NCI-H2029 (cell line): ENCODE measurements at regions not wholly inside any gene's neighbourhood (a gene's known extent, or its start where the extent isn't known, plus 50 kb on each side); places are given as distances from the start of the nearest gene placed in this dataset.
"Not testable (repeated sequence)": the region's sequence is repeated elsewhere in the genome, so short reads cannot be mapped to it uniquely, and the experiment has no call there.

Source experiments
- DNase-seq: peaks from one replicate; lab custom pipeline; 2025; lab: John Stamatoyannopoulos, UW

DNA sequence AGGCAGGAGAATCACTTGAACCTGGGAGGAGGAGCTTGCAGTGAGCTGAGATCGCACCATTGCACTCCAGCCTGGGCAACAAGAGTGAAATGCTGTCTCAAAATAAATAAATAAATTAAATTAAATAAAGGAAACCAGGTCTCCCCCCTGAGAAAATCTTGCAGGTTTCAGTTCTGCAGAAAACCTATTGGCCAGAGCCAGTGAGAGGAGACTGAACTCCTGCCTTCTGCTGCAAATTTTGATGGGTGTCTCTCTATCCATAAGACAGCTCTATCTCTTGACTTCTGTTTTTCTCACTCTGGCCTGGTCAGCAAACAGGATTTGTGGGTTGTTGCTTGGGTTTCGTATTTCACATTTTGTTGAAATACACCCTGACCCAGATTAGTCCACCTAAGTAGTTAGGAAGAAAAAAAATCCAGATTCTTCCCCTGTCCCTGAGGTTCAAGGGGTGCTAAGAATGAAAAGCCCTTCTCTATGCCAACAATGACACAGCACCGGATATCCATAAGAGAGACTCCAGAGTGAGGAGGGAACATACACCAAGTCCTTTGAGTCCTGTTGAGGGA lies 86.7 kb upstream of the MAP4K4 start:
- DNase-seq, result no peak

DNA sequence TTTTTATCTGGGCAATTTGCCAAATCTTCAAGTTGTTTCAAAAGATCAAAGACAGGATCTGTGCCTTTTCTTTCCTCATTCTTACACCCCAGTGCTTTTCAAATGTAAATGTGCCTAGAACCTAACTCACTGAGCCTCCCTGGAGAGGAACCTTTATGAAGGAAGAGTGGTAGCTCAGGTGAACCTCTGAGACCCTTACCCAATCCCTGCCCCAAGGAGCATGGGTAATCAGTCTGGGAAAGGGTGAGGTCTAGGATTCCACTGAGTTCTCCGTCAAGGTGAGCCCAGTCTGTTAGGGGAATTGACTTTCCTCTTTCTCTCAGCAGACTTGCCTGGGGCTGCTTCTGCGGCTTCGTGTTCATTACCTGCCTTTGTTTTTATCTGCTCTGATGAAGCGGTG lies 88.1 kb upstream of the MAP4K4 start:
- DNase-seq, result no peak

DNA sequence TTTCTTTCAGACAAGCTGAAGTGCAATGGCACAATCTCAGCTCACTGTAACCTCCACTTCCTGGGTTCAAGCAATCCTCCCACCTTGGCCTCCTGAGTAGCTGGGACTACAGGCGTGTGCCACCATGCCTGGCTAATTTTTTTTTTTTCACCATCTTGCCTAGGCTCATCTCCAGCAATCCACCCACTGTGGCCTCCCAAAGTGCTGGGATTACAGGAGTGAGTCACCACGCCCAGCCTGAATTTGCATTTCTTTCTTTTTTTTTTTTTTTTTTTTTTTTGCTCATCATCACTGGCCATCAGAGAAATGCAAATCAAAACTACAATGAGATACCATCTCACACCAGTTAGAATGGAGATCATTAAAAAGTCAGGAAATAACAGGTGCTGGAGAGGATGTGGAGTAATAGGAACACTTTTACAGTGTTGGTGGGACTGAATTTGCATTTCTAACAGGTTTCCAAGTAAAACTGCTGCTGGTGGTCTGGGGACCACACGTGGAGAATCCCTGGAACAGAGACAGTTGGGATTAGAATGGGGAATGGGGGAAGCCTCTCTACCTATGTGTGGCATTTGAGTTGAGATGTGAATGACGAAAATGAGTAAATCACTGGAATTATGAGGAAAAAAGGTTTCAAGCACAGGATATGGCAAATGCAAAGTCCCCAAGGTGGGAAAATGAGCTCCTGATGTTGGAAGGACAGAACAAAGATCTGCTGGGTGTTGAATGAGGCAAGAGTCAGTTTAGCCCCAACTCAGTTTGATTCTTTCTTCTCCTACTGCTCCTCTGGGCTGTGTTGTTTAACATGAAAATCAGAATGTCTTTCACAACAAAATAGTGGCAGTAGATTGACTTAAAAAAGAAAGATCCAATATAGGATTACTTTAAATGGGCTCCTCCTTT lies 88.8 kb upstream of the MAP4K4 start:
- no peak for DNase-seq

GRCh38 chr2:101597347-101597944 lies 100.1 kb upstream of the MAP4K4 start:
- DNase-seq, result no peak

DNA sequence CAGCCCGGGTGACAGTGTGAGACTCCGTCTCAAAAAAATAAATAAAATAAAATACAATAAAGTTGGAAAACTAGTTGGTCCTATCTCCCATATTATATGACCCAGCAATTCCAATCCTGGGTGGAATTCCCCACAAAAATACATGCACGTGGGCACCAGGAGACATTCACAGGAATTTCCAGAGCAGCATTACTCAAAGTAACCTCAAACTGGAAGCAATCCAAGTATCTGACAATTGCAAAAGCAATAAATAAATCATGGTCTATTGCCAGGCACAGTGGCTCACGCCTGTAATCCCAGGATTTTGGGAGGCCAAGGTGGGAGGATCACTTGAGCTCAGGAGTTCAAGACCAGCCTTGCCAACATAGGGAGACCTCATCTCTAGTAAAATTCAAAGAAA lies 101.2 kb upstream of the MAP4K4 start:
- DNase-seq, result no peak

DNA sequence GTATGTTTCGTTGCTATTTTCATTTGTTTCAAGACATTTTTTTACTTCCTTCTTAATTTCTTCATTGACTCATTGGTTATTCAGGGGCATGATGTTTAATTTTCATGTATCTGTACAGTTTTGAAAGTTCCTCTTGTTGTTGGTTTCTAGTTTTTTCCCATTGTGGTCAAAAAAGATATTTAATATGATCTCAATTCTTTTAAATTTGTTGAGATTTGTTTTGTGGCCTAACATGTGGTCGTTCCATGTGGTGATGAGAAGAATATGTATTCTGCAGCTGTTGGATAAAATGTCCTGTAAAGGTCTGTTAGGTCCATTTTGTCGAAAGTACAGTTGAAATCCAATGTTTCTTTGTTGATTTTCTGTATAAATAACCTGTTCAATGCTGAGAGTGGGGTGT lies 110.3 kb upstream of the MAP4K4 start:
- DNase-seq, result no peak

DNA sequence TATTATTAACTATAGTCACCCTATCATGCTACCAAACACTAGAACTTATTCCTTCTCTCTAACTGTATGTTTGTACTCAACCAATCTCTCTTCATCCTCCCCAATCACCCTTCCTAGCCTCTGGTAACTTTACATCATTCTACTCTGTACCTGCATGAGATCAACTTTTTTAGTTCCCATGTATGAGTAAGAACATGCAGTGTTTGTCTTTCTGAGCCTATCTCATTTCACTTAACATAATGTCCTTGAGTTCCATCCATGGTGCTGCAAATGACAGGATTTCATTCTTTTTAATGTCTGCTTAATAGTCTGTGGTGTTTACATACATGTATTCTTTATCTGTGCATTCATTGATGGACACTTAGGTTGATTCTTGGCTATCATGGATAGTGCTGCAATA lies 108.9 kb upstream of the RFX8 start:
- no peak for DNase-seq

DNA sequence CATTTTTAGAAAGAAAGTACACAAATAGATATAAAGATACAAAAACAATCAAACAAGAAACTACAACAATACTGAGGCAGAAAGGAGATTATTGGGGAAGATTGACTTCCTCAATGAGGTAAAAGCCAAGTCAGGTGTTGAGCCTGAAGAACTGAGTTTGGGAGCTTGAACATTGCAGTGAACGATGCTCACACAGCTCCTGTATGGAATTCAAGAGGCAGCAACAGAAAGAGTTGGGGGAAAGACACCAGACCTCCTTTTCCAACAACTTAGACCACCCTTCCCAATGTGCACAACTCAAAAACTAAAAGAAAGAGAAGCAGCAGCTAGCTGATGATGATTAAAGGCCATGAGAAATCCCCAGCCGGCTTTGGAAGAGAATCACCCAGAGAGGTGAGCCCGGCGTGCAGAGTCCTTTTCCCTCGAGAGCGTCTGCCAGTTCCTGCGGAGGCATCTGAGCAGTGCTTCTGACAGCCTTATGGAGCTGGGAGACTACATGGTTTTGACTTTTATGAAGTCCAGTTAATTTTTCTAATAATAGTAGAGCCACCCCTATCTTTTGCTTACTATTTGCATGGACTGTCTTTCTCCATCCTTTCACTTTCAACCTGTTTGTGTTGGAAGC lies 106.9 kb upstream of the RFX8 start:
- DNase-seq, result no peak

- no peak for DNase-seq
Observed at GRCh38 chr2:101580528-101580927, 105.6 kb upstream of the RFX8 start.

GRCh38 chr2:101578671-101579070 lies 103.8 kb upstream of the RFX8 start:
- DNase-seq, result no peak

DNA sequence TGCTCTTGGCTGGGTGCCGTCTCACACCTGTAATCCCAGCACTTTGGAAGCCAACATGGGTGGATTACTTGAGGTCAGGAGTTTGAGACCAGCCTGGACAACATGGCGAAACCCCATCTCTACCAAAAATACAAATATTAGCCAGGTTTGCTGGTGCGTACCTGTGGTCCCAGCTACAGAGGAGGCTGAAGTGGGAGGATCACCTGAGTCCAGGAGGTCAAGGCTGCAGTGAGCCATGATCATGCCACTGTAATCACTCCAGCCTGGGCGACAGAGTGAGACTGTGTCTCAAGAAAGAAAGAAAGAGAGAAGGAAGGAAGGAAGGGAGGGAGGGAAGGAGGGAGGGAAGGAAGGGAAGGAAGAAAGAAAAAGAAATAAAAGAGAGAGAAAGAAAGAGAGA lies 103.2 kb upstream of the RFX8 start:
- DNase-seq, result not testable (repeated sequence)

DNA sequence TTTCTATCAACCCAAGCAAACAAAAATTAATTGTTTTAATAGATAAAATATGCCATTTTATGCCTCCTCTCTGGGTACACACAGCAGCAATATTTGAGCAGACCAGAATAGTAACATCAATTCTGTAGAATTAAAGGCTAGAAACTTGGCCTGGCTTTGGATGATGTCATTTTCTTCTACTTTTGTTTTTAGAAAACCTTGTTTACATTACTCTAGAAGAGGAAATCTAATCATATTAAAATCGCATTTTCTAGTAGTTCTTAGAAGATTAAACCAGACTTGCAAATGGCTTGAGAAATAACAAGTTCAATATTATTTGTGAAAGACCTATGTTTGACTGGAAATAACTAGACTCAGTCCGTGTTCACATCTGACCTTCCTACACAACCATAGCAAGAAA lies 102.3 kb upstream of the RFX8 start:
- no peak for DNase-seq

GRCh38 chr2:101574622-101575021 lies 99.7 kb upstream of the RFX8 start:
- DNase-seq, result no peak

DNA sequence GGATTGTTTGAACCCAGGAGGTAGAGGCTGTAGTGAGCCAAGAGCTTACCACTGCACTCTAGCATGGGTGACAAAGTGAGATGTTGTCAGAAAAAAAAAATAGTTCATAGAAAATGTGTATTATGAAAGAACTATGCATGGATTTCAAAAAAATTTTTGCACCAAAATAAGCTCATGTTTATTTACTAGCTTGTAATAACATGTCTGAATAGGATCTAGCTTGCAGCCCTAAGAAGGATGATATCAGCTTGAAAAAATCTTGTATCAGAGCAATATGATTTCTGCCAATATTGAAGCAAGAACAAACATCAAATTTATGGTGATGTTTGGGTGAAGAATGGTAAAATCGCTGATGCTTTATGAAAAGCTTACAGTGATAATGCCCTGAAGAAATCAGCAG lies 97.0 kb upstream of the RFX8 start:
- DNase-seq, result no peak

GRCh38 chr2:101569886-101570520 lies 95.1 kb upstream of the RFX8 start:
- no peak for DNase-seq

DNA sequence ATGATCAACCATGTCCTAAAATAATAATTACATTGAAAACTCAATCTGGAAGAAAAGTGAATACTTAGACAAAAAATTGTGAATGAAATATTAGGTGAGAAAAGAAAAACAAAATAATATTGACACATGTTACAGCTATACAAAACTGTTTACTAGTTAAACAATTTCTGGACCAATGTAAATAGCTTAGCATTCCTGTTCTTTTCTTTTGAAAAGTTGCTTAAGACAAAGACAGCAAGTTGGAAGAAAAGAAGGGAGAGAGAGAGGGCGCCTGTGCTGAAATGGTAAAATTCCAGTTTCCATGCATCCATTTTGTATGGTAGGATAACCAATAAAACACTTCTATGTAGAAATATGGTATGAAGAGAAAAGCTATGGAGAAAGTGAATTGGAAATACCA lies 94.1 kb upstream of the RFX8 start:
- DNase-seq, result no peak

- DNase-seq, result no peak
Observed at GRCh38 chr2:101566632-101567228, 91.8 kb upstream of the RFX8 start.

GRCh38 chr2:101563849-101564248 lies 88.9 kb upstream of the RFX8 start:
- DNase-seq, result no peak

DNA sequence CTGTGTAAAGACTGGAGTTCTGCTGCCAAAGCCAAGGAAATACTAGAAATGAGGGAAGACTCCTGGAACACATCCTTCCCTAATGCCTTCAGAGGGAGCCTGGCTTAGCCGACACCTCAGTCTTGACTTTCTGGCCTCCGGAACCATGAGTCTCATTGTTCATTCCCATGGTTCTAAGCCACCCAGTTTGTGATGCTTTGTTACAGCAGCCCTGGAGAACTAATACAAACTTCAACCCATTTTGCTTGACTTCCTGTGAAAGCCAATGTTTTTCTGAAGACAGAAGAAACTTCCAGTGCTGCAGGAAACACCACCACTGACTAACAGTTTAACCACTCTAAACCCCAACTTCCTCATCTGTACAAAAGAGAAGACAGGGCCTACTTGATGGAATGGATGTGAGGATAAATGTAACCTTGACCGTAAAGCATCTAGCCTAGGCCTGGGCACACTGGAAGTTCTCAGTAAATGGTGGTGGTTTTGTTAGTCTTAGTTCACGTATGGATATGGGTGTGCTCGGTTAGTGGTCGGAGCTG lies 85.9 kb upstream of the RFX8 start:
- no peak for DNase-seq

DNA sequence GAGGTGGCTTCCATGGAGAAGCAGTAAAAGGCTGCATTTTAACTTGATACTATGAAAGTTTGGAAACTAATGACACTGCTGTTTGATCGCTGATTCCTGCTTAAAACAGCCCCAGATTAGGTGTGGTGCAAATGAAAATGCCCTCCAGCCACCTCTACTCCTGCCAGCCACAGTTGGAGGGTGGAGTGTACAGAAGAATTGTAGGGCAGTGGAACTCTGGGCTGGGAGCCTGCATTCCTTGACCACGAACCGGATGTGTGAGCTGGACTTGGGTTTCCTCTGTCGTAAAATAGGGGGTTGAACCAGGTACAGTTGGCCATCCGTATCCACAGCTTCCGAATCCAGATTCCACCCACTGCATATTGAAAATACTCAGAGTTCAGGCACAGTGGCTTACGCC lies 84.6 kb upstream of the RFX8 start:
- DNase-seq, result no peak

- no peak for DNase-seq
Observed at GRCh38 chr2:101558740-101559525, 84.0 kb upstream of the RFX8 start.
